GM12875 (cell line): ENCODE measurements at regions not wholly inside any gene's neighbourhood (a gene's known extent, or its start where the extent isn't known, plus 50 kb on each side); places are given as distances from the start of the nearest gene placed in this dataset.

ENCODE experiments used
- H3K4me3 ChIP-seq: one replicate; pipeline ENCODE4 v1.5.1; 2011; ENCODE audit warnings: low read depth, low read length, control low read depth
- CTCF ChIP-seq: IDR thresholded peaks from 2 replicates; pipeline ENCODE4 v1.5.1; 2011; ENCODE audit warnings: low read depth, mild to moderate bottlenecking, control low read depth, inconsistent platforms, low read length, moderate library complexity, borderline replicate concordance; ENCODE audit not compliant: insufficient read depth

DNA sequence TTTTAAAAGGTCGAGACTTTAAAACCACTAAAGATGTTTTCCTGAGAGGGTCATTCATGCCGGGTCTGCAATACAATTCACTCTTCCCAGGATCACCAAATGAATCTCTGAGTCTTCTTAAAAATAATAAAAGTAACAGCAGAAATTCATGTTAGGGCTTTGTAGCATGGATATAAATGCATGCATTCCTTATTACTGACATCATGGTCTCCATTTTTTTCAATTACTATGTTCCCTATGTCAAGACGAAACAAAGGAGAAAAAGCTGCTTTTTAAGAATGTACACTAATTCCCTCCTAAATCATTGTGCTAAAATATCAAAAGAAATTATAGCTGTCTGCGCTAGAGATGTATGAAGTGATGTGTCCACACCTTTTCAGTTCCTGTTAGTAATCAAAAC, 789.9 kb upstream of the LRRC4C start:
- TF ChIP-seq CTCF = no peak
- H3K4me3 ChIP-seq = no peak overlapping the region

DNA sequence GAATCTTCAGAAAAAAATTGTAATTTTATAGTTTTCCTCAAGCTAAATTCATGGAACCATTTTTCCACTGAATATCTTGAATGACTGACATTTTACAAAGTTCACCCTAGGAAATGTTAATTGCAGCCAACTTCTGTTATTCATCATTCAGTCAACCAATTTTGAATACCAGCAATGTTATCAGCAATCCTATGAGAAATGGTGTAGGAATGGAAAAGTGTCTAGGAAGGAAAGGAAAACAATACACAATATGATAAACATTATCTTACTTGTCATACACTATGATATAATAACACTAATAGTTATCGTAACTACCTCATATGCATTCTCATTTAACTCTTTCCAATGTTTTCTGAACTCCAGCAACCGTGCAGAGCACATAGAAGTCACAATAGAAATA, 790.5 kb upstream of the LRRC4C start:
- no peak for TF ChIP-seq CTCF
- H3K4me3 ChIP-seq = no peak overlapping the region

GRCh38 chr11:42251984-42252383, 792.5 kb upstream of the LRRC4C start:
- TF ChIP-seq CTCF = no peak
- H3K4me3 ChIP-seq = no peak overlapping the region

DNA sequence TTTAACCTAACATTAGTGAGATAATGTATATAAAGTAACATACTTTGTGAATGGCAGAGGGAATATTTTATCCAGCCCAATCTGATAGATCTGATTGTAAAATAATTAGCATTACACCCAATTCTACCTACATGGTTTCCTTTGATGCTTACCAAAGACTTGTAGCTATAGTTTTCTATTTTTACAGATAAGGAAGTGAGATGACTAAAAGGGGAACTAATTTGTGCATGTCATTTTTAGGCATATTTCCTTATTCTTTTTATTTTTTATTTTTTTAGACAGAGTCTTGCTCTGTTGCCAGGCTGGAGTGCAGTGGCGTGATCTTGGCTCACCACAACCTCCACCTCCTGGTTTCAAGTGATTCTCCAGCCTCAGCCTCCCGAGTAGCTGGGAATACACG, 793.7 kb upstream of the LRRC4C start:
- no peak for TF ChIP-seq CTCF
- no peak overlapping the region for H3K4me3 ChIP-seq

DNA sequence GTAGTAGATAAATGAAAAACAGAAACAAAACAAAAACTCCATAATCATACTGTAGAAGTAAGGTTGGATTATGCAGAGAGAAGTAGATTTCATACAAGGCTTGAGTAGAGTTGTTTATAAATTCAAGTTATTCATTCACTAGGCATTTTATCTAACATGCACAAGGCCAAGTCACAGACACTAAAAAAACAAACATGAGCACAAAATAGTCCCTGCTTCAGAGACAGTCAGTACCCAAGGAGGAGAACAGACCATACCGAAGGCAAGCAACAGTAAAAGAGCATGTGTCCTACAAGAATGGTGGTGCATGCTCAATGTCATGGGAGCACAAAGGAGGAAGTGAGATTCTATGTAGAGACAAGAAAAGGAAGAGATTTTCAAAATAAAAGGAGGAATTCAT, 796.5 kb upstream of the LRRC4C start:
- no peak for TF ChIP-seq CTCF

DNA sequence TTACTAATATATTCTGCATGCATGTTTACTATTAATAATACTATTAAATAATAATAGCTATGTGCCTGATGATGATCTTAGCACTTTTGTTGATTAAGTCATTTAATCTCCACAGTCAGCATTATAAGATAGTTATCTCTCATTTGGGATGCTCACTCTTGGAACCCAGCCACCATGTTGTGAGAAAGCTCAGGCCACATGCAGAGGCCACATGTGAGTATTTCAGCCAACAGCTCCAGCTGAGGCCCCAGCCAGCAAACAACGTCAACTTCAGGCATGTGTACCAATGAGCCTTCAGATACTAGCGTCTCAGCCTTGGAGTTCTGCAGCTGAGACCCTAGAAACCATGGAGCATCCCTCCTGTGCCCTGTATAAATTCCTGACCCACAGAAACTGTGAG, 798.1 kb upstream of the LRRC4C start:
- TF ChIP-seq CTCF = no peak
- no peak overlapping the region for H3K4me3 ChIP-seq

More for the DNA sequence above, 796.5 kb upstream of the LRRC4C start:
- no peak overlapping the region for H3K4me3 ChIP-seq

DNA sequence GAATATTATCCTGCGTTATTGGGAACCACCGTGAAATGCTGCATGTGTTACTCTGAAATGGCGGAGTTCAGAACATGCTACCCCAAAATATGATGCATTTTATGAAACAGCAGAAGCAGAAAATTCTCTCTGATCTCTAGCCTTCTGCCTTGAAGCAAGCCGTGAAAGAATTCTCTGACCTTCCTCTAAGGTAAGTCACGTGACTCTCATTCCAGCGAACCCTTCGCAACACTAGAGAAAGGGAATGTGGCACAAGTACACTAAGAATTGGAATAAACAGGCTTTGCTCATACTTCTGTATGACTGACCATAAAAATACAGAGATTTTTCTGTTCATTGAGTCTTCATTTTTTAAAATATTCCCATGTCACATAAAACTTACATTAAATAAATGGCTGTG, 805.6 kb upstream of the LRRC4C start:
- no peak overlapping the region for H3K4me3 ChIP-seq
- TF ChIP-seq CTCF = no peak
